GM21786 (cell line): ENCODE measurements at regions not wholly inside any gene's neighbourhood (a gene's known extent, or its start where the extent isn't known, plus 50 kb on each side); places are given as distances from the start of the nearest gene placed in this dataset.

Source experiments
- ATAC-seq: cut with Tn5 transposase; IDR thresholded peaks from one replicate; pipeline ENCODE4 v1.9.1; 2021; ENCODE audit not compliant: unreplicated experiment

DNA sequence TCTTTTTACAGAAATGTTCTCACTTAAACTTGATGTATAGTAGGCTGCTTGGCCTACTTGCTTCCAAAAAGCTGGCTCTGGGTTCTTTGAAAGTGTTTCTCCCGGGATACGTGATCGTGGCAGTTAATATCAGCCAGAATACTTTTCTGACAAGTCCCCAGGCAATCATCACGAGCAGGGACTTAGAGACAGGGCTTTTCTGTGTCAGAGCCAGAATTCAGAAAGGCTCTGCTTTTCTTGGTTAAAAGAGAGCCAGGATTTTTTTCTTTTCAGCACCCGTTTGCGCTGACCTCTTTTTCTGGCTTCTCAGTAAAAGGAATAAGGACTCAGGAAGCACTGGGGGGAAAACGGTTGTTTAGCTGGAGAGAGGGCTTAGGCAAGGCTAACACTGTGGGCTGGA is 57.8 kb upstream of the ARHGAP5 start:
- ATAC-seq, result no peak

DNA sequence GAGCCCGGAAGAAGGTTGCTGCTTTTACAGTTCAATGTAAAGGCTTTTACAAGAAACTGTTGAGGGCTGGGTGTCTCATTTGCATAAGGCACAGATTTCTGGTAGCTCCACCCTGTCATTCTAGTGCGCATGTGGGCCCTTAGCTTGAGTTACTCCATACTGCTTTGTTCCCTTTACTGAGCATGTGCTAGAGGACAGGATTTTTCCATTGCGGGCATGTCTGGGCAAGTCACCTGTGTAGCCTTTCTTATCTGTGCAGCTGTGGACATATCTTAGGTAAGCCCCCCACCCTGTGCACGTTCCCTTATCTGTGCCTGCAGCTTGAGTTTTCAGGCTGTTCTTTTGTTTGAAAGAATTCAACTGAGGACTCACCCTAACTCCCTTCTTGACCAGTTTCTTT is 56.2 kb upstream of the ARHGAP5 start:
- no peak for ATAC-seq

DNA sequence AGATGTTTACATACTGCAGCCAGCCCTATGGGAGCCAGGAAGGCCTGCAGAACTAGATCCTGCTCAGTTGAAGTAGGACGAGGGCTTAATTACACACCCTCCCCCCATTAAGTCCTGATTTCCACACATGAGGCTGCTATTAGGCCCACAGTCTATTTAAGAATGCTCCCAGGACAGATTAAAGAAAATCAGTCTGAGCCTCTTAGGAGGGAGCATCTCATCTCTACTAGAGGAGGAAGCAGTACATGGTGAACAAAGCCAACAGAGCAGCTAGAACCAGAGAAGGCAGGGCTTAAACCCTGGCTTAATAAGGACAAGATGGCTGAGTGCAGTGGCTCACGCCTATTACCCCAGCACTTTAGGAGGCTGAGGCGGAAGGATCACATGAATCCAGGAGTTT is 55.8 kb upstream of the ARHGAP5 start:
- no peak for ATAC-seq

DNA sequence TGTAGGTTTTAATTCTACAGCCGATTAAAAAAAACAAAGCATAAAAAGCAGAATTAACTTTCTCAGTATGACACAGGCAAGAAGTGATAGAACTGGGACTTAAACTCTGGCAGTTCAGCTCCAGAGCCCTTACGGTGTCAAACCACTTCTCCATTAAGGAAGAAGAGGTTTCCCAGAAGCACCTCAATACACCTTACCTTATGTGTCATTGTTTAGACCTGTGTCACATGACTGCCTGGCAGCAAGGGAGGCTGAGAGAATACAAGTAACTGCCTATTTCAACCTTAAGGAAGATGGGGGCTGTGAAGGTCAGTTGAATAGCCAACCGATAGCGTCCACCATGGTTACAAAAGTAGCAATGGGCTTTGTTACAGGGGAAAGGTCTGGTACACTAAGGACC is 54.6 kb upstream of the ARHGAP5 start:
- no peak for ATAC-seq

DNA sequence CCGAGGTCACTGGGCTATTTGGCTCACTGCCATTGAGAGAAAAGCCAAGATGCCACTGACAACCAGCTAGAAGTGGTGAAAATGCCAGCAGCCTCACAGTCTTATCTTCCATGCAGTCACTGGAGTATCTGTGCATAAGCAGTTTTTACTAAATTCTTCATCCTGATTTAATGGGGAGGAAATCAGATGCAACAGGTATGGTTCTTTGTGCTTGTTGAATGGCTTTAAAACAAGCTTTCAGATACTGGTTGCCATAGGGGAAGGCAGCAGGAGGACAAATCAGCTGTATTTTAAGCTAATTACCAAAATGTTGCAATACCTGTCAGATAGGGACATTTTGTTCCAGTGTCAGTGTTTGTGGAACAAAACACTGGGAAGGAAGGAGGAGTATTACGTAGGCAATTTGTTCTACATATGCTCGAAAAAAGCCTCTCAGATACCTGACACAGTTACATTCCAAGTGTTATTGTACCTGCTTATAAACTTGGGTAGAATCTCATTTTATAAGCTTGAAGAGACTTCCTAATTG is 54.1 kb upstream of the ARHGAP5 start:
- no peak for ATAC-seq

GRCh38 chr14:32023540-32023939 is 53.6 kb upstream of the ARHGAP5 start:
- no peak for ATAC-seq

DNA sequence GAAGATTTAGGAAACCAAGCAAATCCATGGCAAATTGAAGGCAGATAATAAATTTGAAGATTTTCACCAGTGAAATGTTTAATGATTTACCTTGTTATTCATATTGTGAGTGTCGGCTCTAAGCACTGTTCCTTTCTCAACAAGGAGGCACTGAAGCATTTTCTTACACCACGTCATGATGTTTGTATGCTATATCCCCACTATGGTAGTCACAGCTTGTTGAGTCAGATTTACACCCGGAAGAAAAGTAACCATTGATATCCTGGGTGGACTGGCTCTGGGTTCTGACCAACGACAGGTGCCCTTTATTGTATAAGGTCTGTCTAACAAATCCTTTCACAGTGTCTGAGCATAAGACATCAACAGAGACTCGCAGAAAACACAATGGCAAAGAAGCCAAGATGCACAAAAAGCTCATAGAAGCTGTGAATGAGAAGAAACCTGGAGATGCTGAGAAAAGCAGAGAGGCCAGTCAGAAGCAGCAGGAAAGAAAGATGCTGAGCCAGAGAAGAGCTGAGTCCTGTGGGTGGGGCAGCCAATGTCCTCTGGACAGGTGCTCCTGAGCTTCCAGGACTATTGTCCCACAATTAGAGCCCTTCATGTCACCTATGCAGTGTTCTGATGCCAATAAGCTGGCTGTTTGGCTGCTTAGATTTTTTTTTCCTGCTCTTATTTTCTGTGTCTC is 49.7 kb upstream of the ARHGAP5 start:
- ATAC-seq, result no peak
